Body of pancreas (tissue), 4 donors: ENCODE measurements at regions not wholly inside any gene's neighbourhood (a gene's known extent, or its start where the extent isn't known, plus 50 kb on each side); places are given as distances from the start of the nearest gene placed in this dataset.

ENCODE experiments used
- POLR2A ChIP-seq, 3 donors: fragments of 450-650 bp; IDR thresholded peaks; one replicate each; pipeline ENCODE4 v1.6.1; 2016; ENCODE audit warnings: antibody characterized with exemption in 3 of 3, mild to moderate bottlenecking in 2 of 3
- TF ChIP-seq, protein P1 (sequence below), 7 experiments: fragments of 450-650 bp in 4 of 7; fragments of 200-600 bp in 3 of 7; sonication (generic) in 3 of 7; IDR thresholded peaks; one replicate each; pipeline ENCODE4 v1.5.1; 2016 to 2019; ENCODE audit warnings: antibody characterized with exemption in 7 of 7

DNA sequence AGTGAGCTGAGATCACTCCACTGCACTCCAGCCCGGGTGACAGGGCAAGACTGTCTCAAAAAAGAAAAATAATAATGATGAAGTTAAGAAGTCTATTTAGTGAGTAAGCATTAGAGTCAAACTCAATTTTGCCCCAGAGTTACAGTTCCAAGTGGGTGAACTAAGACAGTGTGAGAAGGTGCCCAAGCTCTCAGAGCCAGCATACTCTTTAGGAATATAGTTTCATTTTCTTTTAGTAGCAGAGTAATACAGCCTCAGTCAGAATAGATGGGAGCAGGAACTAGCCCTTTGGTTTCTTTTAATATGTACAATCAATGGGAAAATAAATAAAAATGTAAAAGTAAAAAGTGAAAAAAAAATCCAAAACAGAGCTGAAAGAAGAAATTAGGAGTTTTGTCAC is 87.0 kb upstream of the ADGRF1 start:
- TF ChIP-seq, protein P1, sequence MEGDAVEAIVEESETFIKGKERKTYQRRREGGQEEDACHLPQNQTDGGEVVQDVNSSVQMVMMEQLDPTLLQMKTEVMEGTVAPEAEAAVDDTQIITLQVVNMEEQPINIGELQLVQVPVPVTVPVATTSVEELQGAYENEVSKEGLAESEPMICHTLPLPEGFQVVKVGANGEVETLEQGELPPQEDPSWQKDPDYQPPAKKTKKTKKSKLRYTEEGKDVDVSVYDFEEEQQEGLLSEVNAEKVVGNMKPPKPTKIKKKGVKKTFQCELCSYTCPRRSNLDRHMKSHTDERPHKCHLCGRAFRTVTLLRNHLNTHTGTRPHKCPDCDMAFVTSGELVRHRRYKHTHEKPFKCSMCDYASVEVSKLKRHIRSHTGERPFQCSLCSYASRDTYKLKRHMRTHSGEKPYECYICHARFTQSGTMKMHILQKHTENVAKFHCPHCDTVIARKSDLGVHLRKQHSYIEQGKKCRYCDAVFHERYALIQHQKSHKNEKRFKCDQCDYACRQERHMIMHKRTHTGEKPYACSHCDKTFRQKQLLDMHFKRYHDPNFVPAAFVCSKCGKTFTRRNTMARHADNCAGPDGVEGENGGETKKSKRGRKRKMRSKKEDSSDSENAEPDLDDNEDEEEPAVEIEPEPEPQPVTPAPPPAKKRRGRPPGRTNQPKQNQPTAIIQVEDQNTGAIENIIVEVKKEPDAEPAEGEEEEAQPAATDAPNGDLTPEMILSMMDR (IDR thresholded peaks at IDR 0.05), result no peak
- TF ChIP-seq POLR2A (IDR thresholded peaks at IDR 0.05), result no peak
